GM13976 (cell line): ENCODE measurements at regions not wholly inside any gene's neighbourhood (a gene's known extent, or its start where the extent isn't known, plus 50 kb on each side); places are given as distances from the start of the nearest gene placed in this dataset.

ENCODE experiments used
- DNase-seq: peaks from one replicate; pipeline ENCODE4 v3.0.0; 2012; ENCODE audit warnings: low spot score
- CTCF ChIP-seq: IDR thresholded peaks from 2 replicates; pipeline ENCODE4 v1.5.1; 2012; ENCODE audit warnings: borderline replicate concordance, mild to moderate bottlenecking; ENCODE audit not compliant: insufficient read depth; ENCODE audit errors: extremely low read depth, missing control alignments, control extremely low read depth
- in situ Hi-C: fragments of 300-500 bp; cut with MboI; formaldehyde crosslinking; loops from one replicate; pipeline ENCODE4 v1.12.0; 2022; ENCODE audit warnings: low sequenced_read_pairs, mixed read lengths, inconsistent platforms; ENCODE audit not compliant: unreplicated experiment

GRCh38 chr10:121024905-121025584, 173.9 kb downstream of the WDR11 start:
- TF ChIP-seq CTCF = no peak
- in situ Hi-C loops = no loop called here
- DNase-seq = no peak

GRCh38 chr10:121025731-121026130, 174.6 kb downstream of the WDR11 start:
- TF ChIP-seq CTCF = no peak
- DNase-seq = no peak
- in situ Hi-C loops = no loop called here

GRCh38 chr10:121027371-121027770, 176.2 kb downstream of the WDR11 start:
- TF ChIP-seq CTCF = no peak
- in situ Hi-C loops = no loop called here
- no peak for DNase-seq

GRCh38 chr10:121032460-121032859, 181.3 kb downstream of the WDR11 start:
- no peak for TF ChIP-seq CTCF
- DNase-seq = no peak
- in situ Hi-C loops = no loop called here

- TF ChIP-seq CTCF = no peak
- DNase-seq = no peak
- in situ Hi-C loops = no loop called here
Measured at GRCh38 chr10:121033366-121033765, 182.2 kb downstream of the WDR11 start.

- TF ChIP-seq CTCF = no peak
- DNase-seq = no peak
- in situ Hi-C loops = no loop called here
Measured at GRCh38 chr10:121036431-121036830, 185.3 kb downstream of the WDR11 start.

GRCh38 chr10:121041499-121041898, 190.3 kb downstream of the WDR11 start:
- no peak for DNase-seq
- TF ChIP-seq CTCF = no peak
- in situ Hi-C loops = no loop called here
